ENCODE measurements at regions not wholly inside any gene's neighbourhood (a gene's known extent, or its start where the extent isn't known, plus 50 kb on each side); places are given as distances from the start of the nearest gene placed in this dataset.
A peak's percentile ranks its signal among the peaks of the same experiment; 100 is the strongest.

DNA sequence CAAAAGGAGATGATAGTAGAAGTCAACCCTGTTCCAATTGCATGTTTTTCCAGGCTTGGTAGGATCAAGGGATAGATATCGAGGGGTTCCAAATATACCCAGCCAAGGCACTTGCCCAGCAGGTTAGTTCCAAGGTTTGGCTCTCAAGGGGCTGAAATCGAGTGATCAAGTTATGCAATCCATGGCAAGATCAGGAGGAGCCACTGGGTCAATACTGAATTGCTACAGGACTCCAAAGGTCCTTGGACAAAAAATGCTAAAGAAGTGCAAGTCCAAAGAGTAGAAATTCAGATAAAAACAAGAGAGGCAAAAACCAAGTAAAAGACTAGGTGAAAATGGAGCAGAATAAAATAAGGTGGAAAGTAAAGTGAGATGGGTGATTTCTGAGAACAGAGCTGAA, 179.1 kb upstream of the RFX3 start:
- no peak for ATAC-seq (replicated peaks in 1 of 2)
- H3K4me3 Mint-ChIP-seq = no peak overlapping the region
- no peak for DNase-seq
- H3K36me3 Mint-ChIP-seq (ENCODE audit: insufficient read depth in 2 of 2) = no peaks in the 10 kb centered on the region
- H3K4me1 Mint-ChIP-seq (ENCODE audit: low read depth) = no peaks in the 10 kb centered on the region
- H3K9me3 Mint-ChIP-seq = no peaks in the 10 kb centered on the region
- H3K27me3 Mint-ChIP-seq (ENCODE audit: low read depth) = peaks cover 42% of the 10 kb centered on the region
- H3K27ac Mint-ChIP-seq = no peak overlapping the region

DNA sequence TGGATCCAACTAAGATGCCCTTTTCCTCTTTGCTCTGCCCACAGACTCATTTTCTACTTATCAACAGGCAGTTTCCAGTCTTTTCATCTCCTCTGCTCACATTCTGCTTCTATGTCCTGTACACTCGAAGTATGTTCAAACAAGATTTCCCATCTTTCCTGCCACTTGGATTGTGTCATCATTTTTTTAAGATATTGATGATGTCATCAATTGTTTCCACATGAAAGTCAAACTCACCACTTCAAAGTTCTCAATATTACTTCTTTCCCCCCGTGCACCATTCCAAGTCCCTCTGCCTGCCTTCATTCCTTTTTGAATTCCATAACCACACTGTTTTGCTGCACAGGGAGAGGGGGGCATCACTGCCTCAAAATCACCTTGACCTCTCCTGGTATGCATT, 175.0 kb upstream of the RFX3 start:
- no peak for ATAC-seq (replicated peaks in 1 of 2)
- Mint-ChIP-seq H3K27me3 (ENCODE audit: low read depth) (peaks cover 42% of the 10 kb centered on the region), H3K4me3 (no peak overlapping the region), H3K36me3 (ENCODE audit: insufficient read depth in 2 of 2) (no peaks in the 10 kb centered on the region), H3K27ac (no peak overlapping the region), H3K9me3 (no peaks in the 10 kb centered on the region), H3K4me1 (ENCODE audit: low read depth) (no peaks in the 10 kb centered on the region)
- DNase-seq = no peak

DNA sequence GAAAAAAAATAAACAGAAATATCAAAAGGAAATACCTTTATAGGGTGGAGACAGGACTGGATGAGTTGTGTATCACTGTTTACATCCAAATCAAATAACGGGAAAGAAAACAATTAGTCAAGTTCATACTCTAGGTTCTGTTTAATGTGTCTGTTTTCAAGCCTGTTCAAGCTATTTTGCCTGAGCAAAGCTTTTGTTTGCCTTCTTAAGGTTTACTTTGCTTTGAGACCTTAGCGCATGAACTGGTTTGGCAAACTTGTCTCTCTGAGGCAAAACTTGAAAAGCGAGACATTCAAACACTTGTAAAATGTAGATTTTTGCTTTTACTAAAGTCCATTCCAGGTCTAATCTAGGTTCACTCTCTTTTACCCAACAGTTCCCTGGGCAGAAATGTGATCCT, 174.1 kb upstream of the RFX3 start:
- H3K27ac Mint-ChIP-seq = no peak overlapping the region
- ATAC-seq (replicated peaks in 1 of 2) = no peak
- DNase-seq = no peak
- peaks cover 36% of the 10 kb centered on the region for H3K27me3 Mint-ChIP-seq (ENCODE audit: low read depth)
- H3K4me1 Mint-ChIP-seq (ENCODE audit: low read depth) = no peaks in the 10 kb centered on the region
- H3K9me3 Mint-ChIP-seq = no peaks in the 10 kb centered on the region
- no peaks in the 10 kb centered on the region for H3K36me3 Mint-ChIP-seq (ENCODE audit: insufficient read depth in 2 of 2)
- H3K4me3 Mint-ChIP-seq = no peak overlapping the region

- DNase-seq (no peak), ATAC-seq (replicated peaks in 1 of 2) (no peak)
- Mint-ChIP-seq H3K9me3 (no peaks in the 10 kb centered on the region), H3K4me1 (ENCODE audit: low read depth) (no peaks in the 10 kb centered on the region), H3K27ac (no peak overlapping the region), H3K27me3 (ENCODE audit: low read depth) (peaks cover 27% of the 10 kb centered on the region), H3K36me3 (ENCODE audit: insufficient read depth in 2 of 2) (no peaks in the 10 kb centered on the region), H3K4me3 (no peak overlapping the region)
Measured at GRCh38 chr9:3698531-3698930, 172.7 kb upstream of the RFX3 start.

- no peak for ATAC-seq (replicated peaks in 1 of 2)
- H3K4me1 Mint-ChIP-seq (ENCODE audit: low read depth) = no peaks in the 10 kb centered on the region
- H3K27me3 Mint-ChIP-seq (ENCODE audit: low read depth) = peaks cover 24% of the 10 kb centered on the region
- no peak for DNase-seq
- no peaks in the 10 kb centered on the region for H3K36me3 Mint-ChIP-seq (ENCODE audit: insufficient read depth in 2 of 2)
- H3K9me3 Mint-ChIP-seq = no peaks in the 10 kb centered on the region
- H3K27ac Mint-ChIP-seq = no peak overlapping the region
- H3K4me3 Mint-ChIP-seq = no peak overlapping the region
Measured at GRCh38 chr9:3698076-3698475, 172.3 kb upstream of the RFX3 start.

GRCh38 chr9:3696368-3696767, 170.6 kb upstream of the RFX3 start:
- Mint-ChIP-seq H3K4me3 (no peak overlapping the region), H3K27me3 (ENCODE audit: low read depth) (peaks cover 13% of the 10 kb centered on the region), H3K9me3 (no peaks in the 10 kb centered on the region), H3K4me1 (ENCODE audit: low read depth) (no peaks in the 10 kb centered on the region), H3K27ac (no peak overlapping the region), H3K36me3 (ENCODE audit: insufficient read depth in 2 of 2) (peaks cover 0 to 3% of the 10 kb centered on the region in 2 donors)
- DNase-seq (no peak), ATAC-seq (replicated peaks in 1 of 2) (no peak)

GRCh38 chr9:3692606-3693005, 166.8 kb upstream of the RFX3 start:
- Mint-ChIP-seq H3K4me3 (no peak overlapping the region), H3K4me1 (ENCODE audit: low read depth) (no peaks in the 10 kb centered on the region), H3K27me3 (ENCODE audit: low read depth) (no peaks in the 10 kb centered on the region), H3K36me3 (ENCODE audit: insufficient read depth in 2 of 2) (peaks cover 0 to 3% of the 10 kb centered on the region in 2 donors), H3K9me3 (no peaks in the 10 kb centered on the region), H3K27ac (no peak overlapping the region)
- ATAC-seq (replicated peaks in 1 of 2) = no peak
- DNase-seq = no peak

GRCh38 chr9:3689555-3689954, 163.8 kb upstream of the RFX3 start:
- Mint-ChIP-seq H3K36me3 (ENCODE audit: insufficient read depth in 2 of 2) (peaks cover 0 to 3% of the 10 kb centered on the region in 2 donors), H3K27ac (no peak overlapping the region), H3K27me3 (ENCODE audit: low read depth) (no peaks in the 10 kb centered on the region), H3K9me3 (peaks cover 0 to 2% of the 10 kb centered on the region in 2 donors), H3K4me3 (no peak overlapping the region), H3K4me1 (ENCODE audit: low read depth) (no peaks in the 10 kb centered on the region)
- no peak for ATAC-seq (replicated peaks in 1 of 2)
- no peak for DNase-seq

- Mint-ChIP-seq H3K9me3 (peaks cover 0 to 2% of the 10 kb centered on the region in 2 donors), H3K27ac (no peak overlapping the region), H3K27me3 (ENCODE audit: low read depth) (no peaks in the 10 kb centered on the region), H3K4me3 (no peak overlapping the region), H3K36me3 (ENCODE audit: insufficient read depth in 2 of 2) (no peaks in the 10 kb centered on the region), H3K4me1 (ENCODE audit: low read depth) (no peaks in the 10 kb centered on the region)
- ATAC-seq (replicated peaks in 1 of 2) (no peak), DNase-seq (no peak)
Measured at GRCh38 chr9:3687145-3687544, 161.3 kb upstream of the RFX3 start.

DNA sequence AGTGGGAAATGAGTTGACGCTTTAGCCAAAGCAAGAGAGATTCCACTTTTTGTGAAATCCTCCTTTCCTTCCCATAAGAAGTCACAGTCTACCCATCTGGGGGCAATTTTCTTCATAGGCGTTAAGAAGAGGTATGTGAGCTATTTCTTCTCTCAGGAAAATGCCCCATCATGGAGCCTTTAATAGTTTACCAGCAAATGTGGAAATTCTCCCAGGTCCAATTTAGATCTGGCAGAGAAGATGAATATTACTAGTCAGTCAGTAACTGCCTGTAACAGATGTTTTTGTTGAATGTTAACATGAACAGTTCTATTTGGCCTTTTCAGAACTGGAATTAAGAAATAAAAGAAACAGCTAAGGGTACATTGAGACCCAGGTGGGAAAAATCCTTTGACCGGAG, 156.4 kb upstream of the RFX3 start:
- Mint-ChIP-seq H3K4me1 (ENCODE audit: low read depth) (no peaks in the 10 kb centered on the region), H3K4me3 (no peak overlapping the region), H3K27me3 (ENCODE audit: low read depth) (no peaks in the 10 kb centered on the region), H3K36me3 (ENCODE audit: insufficient read depth in 2 of 2) (no peaks in the 10 kb centered on the region), H3K27ac (no peak overlapping the region), H3K9me3 (peaks cover 0 to 2% of the 10 kb centered on the region in 2 donors)
- DNase-seq (no peak), ATAC-seq (replicated peaks in 1 of 2) (no peak)

DNA sequence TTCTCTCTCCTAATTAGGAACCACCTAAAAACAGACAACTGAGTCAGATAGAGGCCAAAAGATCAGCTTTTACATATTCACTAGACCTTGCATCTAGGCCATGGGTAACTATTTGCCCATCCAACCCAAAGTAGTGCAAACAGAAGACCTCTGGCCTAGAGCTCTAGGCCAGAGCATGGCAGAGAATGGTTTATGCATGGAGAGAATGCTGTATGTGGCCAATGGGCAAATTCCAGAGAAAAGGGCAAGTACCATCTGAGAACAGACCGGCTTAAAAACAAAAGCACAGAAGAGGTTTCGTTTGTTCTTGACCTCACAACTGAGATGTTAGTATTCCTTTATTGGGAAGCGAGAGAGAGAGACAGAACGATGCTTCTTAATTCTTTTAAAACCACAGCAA, 151.7 kb upstream of the RFX3 start:
- Mint-ChIP-seq H3K27me3 (ENCODE audit: low read depth) (no peaks in the 10 kb centered on the region), H3K27ac (no peak overlapping the region), H3K36me3 (ENCODE audit: insufficient read depth in 2 of 2) (no peaks in the 10 kb centered on the region), H3K4me1 (ENCODE audit: low read depth) (no peaks in the 10 kb centered on the region), H3K4me3 (no peak overlapping the region), H3K9me3 (no peaks in the 10 kb centered on the region)
- DNase-seq = no peak
- no peak for ATAC-seq (replicated peaks in 1 of 2)

- Mint-ChIP-seq H3K36me3 (ENCODE audit: insufficient read depth in 2 of 2) (no peaks in the 10 kb centered on the region), H3K4me3 (no peak overlapping the region), H3K9me3 (no peaks in the 10 kb centered on the region), H3K27ac (peak overlapping the region; percentile 10), H3K4me1 (ENCODE audit: low read depth) (no peaks in the 10 kb centered on the region), H3K27me3 (ENCODE audit: low read depth) (no peaks in the 10 kb centered on the region)
- no peak for ATAC-seq (replicated peaks in 1 of 2)
- DNase-seq = no peak
Measured at GRCh38 chr9:3676766-3677165, 151.0 kb upstream of the RFX3 start.

- Mint-ChIP-seq H3K9me3 (no peaks in the 10 kb centered on the region), H3K27me3 (ENCODE audit: low read depth) (no peaks in the 10 kb centered on the region), H3K4me1 (ENCODE audit: low read depth) (no peaks in the 10 kb centered on the region), H3K36me3 (ENCODE audit: insufficient read depth in 2 of 2) (no peaks in the 10 kb centered on the region), H3K27ac (no peak overlapping the region), H3K4me3 (no peak overlapping the region)
- DNase-seq (no peak), ATAC-seq (replicated peaks in 1 of 2) (no peak)
Measured at GRCh38 chr9:3675946-3676345, 150.1 kb upstream of the RFX3 start.

- Mint-ChIP-seq H3K4me1 (ENCODE audit: low read depth) (no peaks in the 10 kb centered on the region), H3K36me3 (ENCODE audit: insufficient read depth in 2 of 2) (no peaks in the 10 kb centered on the region), H3K9me3 (no peaks in the 10 kb centered on the region), H3K4me3 (no peak overlapping the region), H3K27ac (no peak overlapping the region), H3K27me3 (ENCODE audit: low read depth) (no peaks in the 10 kb centered on the region)
- DNase-seq = no peak
- ATAC-seq (replicated peaks in 1 of 2) = no peak
Measured at GRCh38 chr9:3674561-3674960, 148.8 kb upstream of the RFX3 start.

GRCh38 chr9:3672399-3672798, 146.6 kb upstream of the RFX3 start:
- H3K27me3 Mint-ChIP-seq (ENCODE audit: low read depth) = no peaks in the 10 kb centered on the region
- no peak overlapping the region for H3K27ac Mint-ChIP-seq
- no peaks in the 10 kb centered on the region for H3K9me3 Mint-ChIP-seq
- H3K4me1 Mint-ChIP-seq (ENCODE audit: low read depth) = no peaks in the 10 kb centered on the region
- H3K36me3 Mint-ChIP-seq (ENCODE audit: insufficient read depth in 2 of 2) = no peaks in the 10 kb centered on the region
- DNase-seq (no peak), ATAC-seq (replicated peaks in 1 of 2) (no peak)
- no peak overlapping the region for H3K4me3 Mint-ChIP-seq
